ENCODE measurements at regions not wholly inside any gene's neighbourhood (a gene's known extent, or its start where the extent isn't known, plus 50 kb on each side); places are given as distances from the start of the nearest gene placed in this dataset.

GRCh38 chr22:44611880-44612496, 90.0 kb upstream of the PRR5 start:
- no peak for TF ChIP-seq CTCF (IDR thresholded peaks at IDR 0.05)
- no peak for TF ChIP-seq POLR2A (IDR thresholded peaks at IDR 0.05)

Measured in suprapubic skin (tissue), 3 donors.